ENCODE measurements at regions not wholly inside any gene's neighbourhood (a gene's known extent, or its start where the extent isn't known, plus 50 kb on each side); places are given as distances from the start of the nearest gene placed in this dataset.

DNA sequence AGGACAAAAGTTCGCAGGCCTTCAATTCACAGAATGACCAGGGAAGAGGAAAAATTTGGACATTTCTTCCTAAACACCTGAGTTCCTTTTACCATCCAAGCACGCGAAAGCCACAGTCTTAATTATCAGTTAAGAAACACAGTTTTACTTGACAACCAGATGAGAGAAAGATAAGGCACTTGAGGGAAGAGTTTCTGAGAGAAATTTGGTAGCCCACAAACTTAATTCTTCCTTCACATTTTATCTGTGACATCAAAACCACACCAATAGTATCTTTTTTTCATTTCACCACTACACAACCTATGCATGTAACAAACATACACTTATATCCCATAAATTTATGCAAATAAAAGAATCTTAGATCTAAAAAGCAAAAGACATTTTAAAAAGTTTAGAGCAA is 326.6 kb downstream of the MZT1 start:
- H3K4me2 ChIP-seq (ENCODE audit: low read length): no peak overlapping the region
- POLR2A ChIA-PET (ENCODE audit: unreplicated experiment): no interaction called here
- no peaks in the 10 kb centered on the region for H3F3A ChIP-seq (ENCODE audit: low read length, unreplicated experiment)
- H3K27me3 ChIP-seq (ENCODE audit: low read length): no peaks in the 10 kb centered on the region
- DNase-seq (no peak), ATAC-seq (no peak)
- H3K9me2 ChIP-seq (replicated peaks; ENCODE audit: low read length): no peaks in the 10 kb centered on the region
- no peak overlapping the region for H3K9ac ChIP-seq (ENCODE audit: low read length)
- CTCF ChIA-PET: no interaction called here
- H3K36me3 ChIP-seq (ENCODE audit: low read depth, low read length): no peaks in the 10 kb centered on the region
- no peaks in the 10 kb centered on the region for H3K9me3 ChIP-seq (ENCODE audit: low read length)
- H4K20me1 ChIP-seq (ENCODE audit: low read length): no peaks in the 10 kb centered on the region
- H3K4me3 ChIP-seq (ENCODE audit: low read length): no peak overlapping the region
- no TSS peak for BruUV-seq (replicated peaks)
- intact Hi-C loops (cut with micrococcal nuclease): no loop called here
- TF ChIP-seq EZH2 (IDR thresholded peaks at IDR 0.05; ENCODE audit: low read length, unreplicated experiment) (no peak), EZH2phosphoT487 (IDR thresholded peaks at IDR 0.05; ENCODE audit: borderline replicate concordance, low read length) (no peak)
- TF ChIP-seq, protein P1, sequence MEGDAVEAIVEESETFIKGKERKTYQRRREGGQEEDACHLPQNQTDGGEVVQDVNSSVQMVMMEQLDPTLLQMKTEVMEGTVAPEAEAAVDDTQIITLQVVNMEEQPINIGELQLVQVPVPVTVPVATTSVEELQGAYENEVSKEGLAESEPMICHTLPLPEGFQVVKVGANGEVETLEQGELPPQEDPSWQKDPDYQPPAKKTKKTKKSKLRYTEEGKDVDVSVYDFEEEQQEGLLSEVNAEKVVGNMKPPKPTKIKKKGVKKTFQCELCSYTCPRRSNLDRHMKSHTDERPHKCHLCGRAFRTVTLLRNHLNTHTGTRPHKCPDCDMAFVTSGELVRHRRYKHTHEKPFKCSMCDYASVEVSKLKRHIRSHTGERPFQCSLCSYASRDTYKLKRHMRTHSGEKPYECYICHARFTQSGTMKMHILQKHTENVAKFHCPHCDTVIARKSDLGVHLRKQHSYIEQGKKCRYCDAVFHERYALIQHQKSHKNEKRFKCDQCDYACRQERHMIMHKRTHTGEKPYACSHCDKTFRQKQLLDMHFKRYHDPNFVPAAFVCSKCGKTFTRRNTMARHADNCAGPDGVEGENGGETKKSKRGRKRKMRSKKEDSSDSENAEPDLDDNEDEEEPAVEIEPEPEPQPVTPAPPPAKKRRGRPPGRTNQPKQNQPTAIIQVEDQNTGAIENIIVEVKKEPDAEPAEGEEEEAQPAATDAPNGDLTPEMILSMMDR (conservative IDR thresholded peaks at IDR 0.05; ENCODE audit: low read depth, low read length): no peak
- H2AFZ ChIP-seq (ENCODE audit: low read length): no peak overlapping the region
- H3K4me1 ChIP-seq (ENCODE audit: insufficient read depth, low read length): no peaks in the 10 kb centered on the region
- no peaks in the 10 kb centered on the region for H3K79me2 ChIP-seq (ENCODE audit: low read length)
- no peak overlapping the region for H3K27ac ChIP-seq (ENCODE audit: low read length)

DNA sequence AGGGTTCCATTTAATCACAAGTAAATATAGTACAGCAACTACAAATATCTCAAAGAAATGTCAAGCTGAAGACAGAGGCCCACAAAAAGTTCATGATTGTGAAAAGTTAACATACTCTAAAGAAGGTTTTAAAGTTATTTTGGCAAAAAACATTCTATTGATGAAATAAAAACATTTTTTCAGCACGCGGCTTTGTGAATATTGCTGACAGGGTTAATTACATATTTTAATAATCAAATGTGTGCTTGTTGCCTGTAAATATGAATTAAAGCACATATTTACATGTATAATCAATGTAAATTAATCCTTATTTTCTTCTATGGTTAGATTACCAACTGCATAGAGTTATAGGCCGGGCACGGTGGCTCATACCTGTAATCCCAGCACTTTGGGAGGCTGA is 328.1 kb downstream of the MZT1 start:
- no peaks in the 10 kb centered on the region for H3K4me1 ChIP-seq (ENCODE audit: insufficient read depth, low read length)
- no peak overlapping the region for H3K4me3 ChIP-seq (ENCODE audit: low read length)
- H3K36me3 ChIP-seq (ENCODE audit: low read depth, low read length): no peaks in the 10 kb centered on the region
- intact Hi-C loops (cut with micrococcal nuclease): no loop called here
- no peak overlapping the region for H3K9ac ChIP-seq (ENCODE audit: low read length)
- H2AFZ ChIP-seq (ENCODE audit: low read length): no peak overlapping the region
- ATAC-seq: no peak
- H3K27me3 ChIP-seq (ENCODE audit: low read length): no peaks in the 10 kb centered on the region
- TF ChIP-seq, protein P1 (conservative IDR thresholded peaks at IDR 0.05; ENCODE audit: low read depth, low read length): no peak
- TF ChIP-seq EZH2 (IDR thresholded peaks at IDR 0.05; ENCODE audit: low read length, unreplicated experiment) (no peak), EZH2phosphoT487 (IDR thresholded peaks at IDR 0.05; ENCODE audit: borderline replicate concordance, low read length) (no peak)
- no peaks in the 10 kb centered on the region for H3K79me2 ChIP-seq (ENCODE audit: low read length)
- no peaks in the 10 kb centered on the region for H3K9me2 ChIP-seq (replicated peaks; ENCODE audit: low read length)
- H3K4me2 ChIP-seq (ENCODE audit: low read length): no peak overlapping the region
- no peaks in the 10 kb centered on the region for H3F3A ChIP-seq (ENCODE audit: low read length, unreplicated experiment)
- POLR2A ChIA-PET (ENCODE audit: unreplicated experiment): no interaction called here
- no peak overlapping the region for H3K27ac ChIP-seq (ENCODE audit: low read length)
- DNase-seq: no peak
- BruUV-seq (replicated peaks): no TSS peak
- CTCF ChIA-PET: no interaction called here
- no peaks in the 10 kb centered on the region for H3K9me3 ChIP-seq (ENCODE audit: low read length)
- H4K20me1 ChIP-seq (ENCODE audit: low read length): no peaks in the 10 kb centered on the region

DNA sequence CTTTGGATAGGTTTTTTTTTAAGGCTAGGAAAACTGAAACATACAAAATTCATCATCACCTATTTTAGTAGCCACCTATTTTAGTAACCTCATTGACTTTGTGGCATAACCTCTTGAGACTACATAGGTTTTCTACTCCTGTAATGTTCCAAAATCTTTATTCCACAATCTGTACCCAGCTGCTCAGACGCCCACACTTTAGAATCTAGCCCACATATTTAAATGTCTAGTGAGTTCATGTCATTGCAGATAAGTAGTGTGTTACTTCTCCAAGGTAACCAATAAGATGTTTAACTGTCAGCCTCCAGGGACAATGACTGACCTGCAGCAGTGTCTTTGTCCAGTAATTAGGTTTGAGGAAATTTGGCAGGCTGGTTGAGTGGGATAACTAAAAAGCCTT is 330.2 kb downstream of the MZT1 start:
- no peaks in the 10 kb centered on the region for H4K20me1 ChIP-seq (ENCODE audit: low read length)
- no TSS peak for BruUV-seq (replicated peaks)
- no peaks in the 10 kb centered on the region for H3K27me3 ChIP-seq (ENCODE audit: low read length)
- no peaks in the 10 kb centered on the region for H3K79me2 ChIP-seq (ENCODE audit: low read length)
- no peaks in the 10 kb centered on the region for H3F3A ChIP-seq (ENCODE audit: low read length, unreplicated experiment)
- no peaks in the 10 kb centered on the region for H3K9me3 ChIP-seq (ENCODE audit: low read length)
- TF ChIP-seq EZH2 (IDR thresholded peaks at IDR 0.05; ENCODE audit: low read length, unreplicated experiment) (no peak), EZH2phosphoT487 (IDR thresholded peaks at IDR 0.05; ENCODE audit: borderline replicate concordance, low read length) (no peak)
- TF ChIP-seq, protein P1 (conservative IDR thresholded peaks at IDR 0.05; ENCODE audit: low read depth, low read length): no peak
- CTCF ChIA-PET: no interaction called here
- no peak overlapping the region for H3K4me3 ChIP-seq (ENCODE audit: low read length)
- H3K4me2 ChIP-seq (ENCODE audit: low read length): no peak overlapping the region
- intact Hi-C loops (cut with micrococcal nuclease): no loop called here
- POLR2A ChIA-PET (ENCODE audit: unreplicated experiment): no interaction called here
- no peak overlapping the region for H3K27ac ChIP-seq (ENCODE audit: low read length)
- no peak overlapping the region for H2AFZ ChIP-seq (ENCODE audit: low read length)
- no peaks in the 10 kb centered on the region for H3K9me2 ChIP-seq (replicated peaks; ENCODE audit: low read length)
- no peak overlapping the region for H3K9ac ChIP-seq (ENCODE audit: low read length)
- H3K4me1 ChIP-seq (ENCODE audit: insufficient read depth, low read length): no peaks in the 10 kb centered on the region
- DNase-seq (no peak), ATAC-seq (no peak)
- H3K36me3 ChIP-seq (ENCODE audit: low read depth, low read length): no peaks in the 10 kb centered on the region
